HUES6 (cell line): ENCODE measurements at regions not wholly inside any gene's neighbourhood (a gene's known extent, or its start where the extent isn't known, plus 50 kb on each side); places are given as distances from the start of the nearest gene placed in this dataset.

ENCODE experiments used
- H3K27ac ChIP-seq: 2 replicates; pipeline ENCODE4 v1.7.0; 2013; ENCODE audit warnings: low read depth, mild to moderate bottlenecking, low read length, inconsistent platforms
- H3K27me3 ChIP-seq: 2 replicates; pipeline ENCODE4 v1.6.1; 2013; ENCODE audit warnings: low read length; ENCODE audit not compliant: control insufficient read depth, insufficient read depth
- H3K36me3 ChIP-seq: 2 replicates; pipeline ENCODE4 v1.6.1; 2013; ENCODE audit warnings: low read length; ENCODE audit not compliant: control insufficient read depth, insufficient read depth
- H3K4me1 ChIP-seq: 2 replicates; pipeline ENCODE4 v1.6.1; 2013; ENCODE audit warnings: low read length; ENCODE audit not compliant: control insufficient read depth, insufficient read depth
- H3K4me3 ChIP-seq: 2 replicates; pipeline ENCODE4 v1.5.1; 2013; ENCODE audit warnings: low read depth, low read length
- H3K9ac ChIP-seq: one replicate; pipeline ENCODE4 v1.6.1; 2013; ENCODE audit warnings: mild to moderate bottlenecking, low read length
- H3K9me3 ChIP-seq: 2 replicates; pipeline ENCODE4 v1.6.1; 2013; ENCODE audit warnings: low read depth, low read length; ENCODE audit not compliant: control insufficient read depth, insufficient read depth

DNA sequence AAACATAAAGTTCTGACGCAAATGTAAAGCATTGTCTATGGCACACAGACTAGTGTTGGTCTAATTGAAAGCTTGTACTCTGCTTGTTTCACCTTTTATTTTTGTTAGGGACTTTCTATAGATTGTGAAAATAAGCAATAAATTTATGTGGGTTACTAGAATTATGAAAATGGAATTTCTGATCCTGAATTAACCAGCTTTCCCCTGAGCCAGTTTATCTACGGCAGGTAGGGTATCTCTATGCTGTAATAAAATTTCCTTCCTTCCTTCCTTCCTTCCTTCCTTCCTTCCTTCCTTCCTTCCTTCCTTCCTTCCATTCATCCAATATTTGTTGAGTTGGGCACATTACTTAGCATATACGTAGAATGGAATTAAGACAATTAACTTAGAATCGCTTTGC, 362.6 kb upstream of the SPRED2 start:
- H3K36me3 ChIP-seq: no peaks in the 10 kb centered on the region
- H3K9ac ChIP-seq: no peak overlapping the region
- H3K4me1 ChIP-seq: no peaks in the 10 kb centered on the region
- no peak overlapping the region for H3K27ac ChIP-seq
- no peaks in the 10 kb centered on the region for H3K27me3 ChIP-seq
- no peaks in the 10 kb centered on the region for H3K9me3 ChIP-seq
- H3K4me3 ChIP-seq: no peak overlapping the region

DNA sequence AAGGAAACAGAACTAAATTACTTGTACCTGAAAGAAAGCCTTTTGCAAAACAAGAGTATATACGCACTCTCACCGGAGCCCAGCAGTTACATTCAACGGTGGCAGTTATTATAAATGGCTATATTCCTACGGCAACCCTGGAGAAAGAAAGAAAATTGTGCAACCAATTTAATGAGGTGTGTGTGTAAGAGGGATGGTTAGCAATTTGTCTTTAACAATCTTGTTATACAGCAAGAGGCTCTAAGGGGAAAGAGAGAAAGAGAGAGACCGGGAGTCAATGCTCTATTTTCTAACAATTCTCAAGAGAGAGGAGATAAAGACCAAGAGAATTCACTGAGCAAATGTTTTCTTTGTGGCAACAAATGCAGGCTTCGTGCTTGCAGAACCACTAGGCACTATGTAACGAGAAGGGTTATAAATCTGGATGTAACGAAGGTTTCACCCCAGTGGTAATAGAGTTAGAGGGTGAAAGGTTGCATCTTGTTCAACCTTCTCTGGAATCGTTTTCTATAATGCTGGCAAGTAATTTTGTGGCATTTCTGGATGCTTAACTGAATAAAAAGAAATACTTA, 359.1 kb upstream of the SPRED2 start:
- Histone ChIP-seq H3K9me3 (no peaks in the 10 kb centered on the region), H3K27me3 (no peaks in the 10 kb centered on the region), H3K4me1 (no peaks in the 10 kb centered on the region), H3K9ac (no peak overlapping the region), H3K36me3 (no peaks in the 10 kb centered on the region), H3K4me3 (no peak overlapping the region), H3K27ac (no peak overlapping the region)

DNA sequence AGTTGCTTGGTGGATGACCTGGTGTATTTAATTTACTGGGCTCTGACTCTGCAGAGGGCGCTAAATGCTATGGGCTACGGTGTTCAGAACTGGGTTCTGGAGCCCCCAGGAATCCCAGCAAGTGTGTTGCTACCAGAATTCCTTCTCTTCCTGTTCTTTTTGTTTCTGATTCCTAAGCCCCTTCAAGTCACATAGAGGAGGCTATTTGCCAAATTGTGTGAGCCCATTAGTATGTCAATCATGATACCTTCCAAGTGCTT, 358.2 kb upstream of the SPRED2 start:
- no peaks in the 10 kb centered on the region for H3K36me3 ChIP-seq
- H3K4me3 ChIP-seq: no peak overlapping the region
- H3K9ac ChIP-seq: no peak overlapping the region
- no peaks in the 10 kb centered on the region for H3K27me3 ChIP-seq
- H3K27ac ChIP-seq: no peak overlapping the region
- H3K9me3 ChIP-seq: no peaks in the 10 kb centered on the region
- H3K4me1 ChIP-seq: no peaks in the 10 kb centered on the region

DNA sequence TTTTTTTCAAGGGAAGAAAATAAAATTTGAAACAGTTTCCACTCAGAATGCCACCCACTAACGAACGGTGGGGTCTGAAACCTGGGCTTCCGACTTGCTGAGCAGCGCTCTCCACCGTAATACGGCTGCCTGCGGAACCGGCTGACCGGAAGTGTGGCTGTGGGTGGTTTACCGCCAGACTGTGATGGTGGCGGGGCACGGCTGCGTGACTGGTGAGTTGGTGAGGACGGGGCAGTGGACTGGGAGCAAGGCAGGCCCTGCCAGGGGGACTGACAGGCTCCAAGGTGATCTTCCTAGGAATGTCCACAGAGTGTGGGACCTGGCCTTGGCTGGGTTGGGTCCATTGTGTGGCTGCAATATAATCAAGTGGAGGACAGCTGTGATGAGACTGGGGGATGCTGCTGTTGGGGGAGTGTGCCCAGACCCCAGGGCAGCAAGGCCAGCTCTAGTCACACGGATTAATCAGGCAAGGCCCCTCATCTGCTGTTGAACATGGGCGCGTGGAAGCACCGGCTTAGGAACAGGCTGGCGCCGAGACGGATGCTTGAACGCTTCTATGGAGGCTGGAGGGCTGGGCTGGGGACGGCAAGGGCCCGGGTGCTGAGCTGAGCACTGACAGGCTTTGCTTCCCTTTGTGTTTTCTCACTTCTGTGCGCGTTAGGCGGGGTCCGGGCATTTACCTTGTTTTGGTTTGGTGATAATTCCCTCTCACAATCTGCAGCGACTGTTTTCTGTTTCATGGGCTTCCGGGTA, 357.7 kb upstream of the SPRED2 start:
- Histone ChIP-seq H3K27me3 (no peaks in the 10 kb centered on the region), H3K4me3 (no peak overlapping the region)

DNA sequence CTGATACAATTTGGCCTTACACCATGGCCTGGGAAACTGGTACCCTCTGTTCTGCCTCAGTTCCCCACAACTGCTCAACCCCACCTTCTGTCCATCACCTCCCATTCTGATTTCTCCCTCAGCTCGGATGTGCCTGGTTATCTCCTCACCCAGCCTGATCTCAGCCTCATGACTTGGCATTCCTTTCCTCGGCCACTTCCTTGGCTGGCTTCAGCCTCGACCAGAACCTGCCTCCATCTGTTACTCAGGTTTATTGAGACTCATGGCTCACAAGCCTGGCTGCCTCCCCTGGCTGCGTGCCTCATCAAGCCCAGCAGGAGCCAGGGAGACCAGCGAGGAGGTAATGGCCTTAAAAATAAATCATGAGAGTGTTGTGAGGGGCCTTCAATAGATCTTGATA, 356.2 kb upstream of the SPRED2 start:
- H3K9me3 ChIP-seq: no peaks in the 10 kb centered on the region
- H3K9ac ChIP-seq: no peak overlapping the region
- H3K27me3 ChIP-seq: no peaks in the 10 kb centered on the region

More for the DNA sequence above, 357.7 kb upstream of the SPRED2 start:
- no peaks in the 10 kb centered on the region for H3K9me3 ChIP-seq
- H3K36me3 ChIP-seq: no peaks in the 10 kb centered on the region
- H3K27ac ChIP-seq: no peak overlapping the region
- H3K4me1 ChIP-seq: no peaks in the 10 kb centered on the region
- H3K9ac ChIP-seq: no peak overlapping the region

DNA sequence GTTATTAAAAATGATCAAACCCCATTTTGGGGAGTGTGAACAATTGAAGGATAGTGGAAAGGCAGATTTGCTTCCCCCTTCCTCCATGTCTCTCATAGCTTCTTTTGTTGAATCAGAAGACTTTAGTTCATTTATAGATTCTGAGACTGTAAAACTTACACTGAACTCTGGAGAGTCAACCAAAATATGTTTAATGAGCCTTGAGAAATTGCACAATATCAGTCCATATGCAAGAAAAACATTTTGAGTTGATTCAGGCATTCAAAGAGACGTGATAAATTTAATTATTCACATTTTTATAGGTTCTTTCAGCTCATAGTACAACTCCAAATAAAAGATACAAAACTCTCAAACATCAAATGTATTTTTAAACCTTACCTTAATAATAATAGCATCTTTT, 354.4 kb upstream of the SPRED2 start:
- Histone ChIP-seq H3K4me3 (no peak overlapping the region), H3K9me3 (no peaks in the 10 kb centered on the region), H3K4me1 (no peaks in the 10 kb centered on the region), H3K27me3 (no peaks in the 10 kb centered on the region), H3K27ac (no peak overlapping the region), H3K9ac (no peak overlapping the region), H3K36me3 (no peaks in the 10 kb centered on the region)

More for the DNA sequence above, 356.2 kb upstream of the SPRED2 start:
- Histone ChIP-seq H3K4me1 (no peaks in the 10 kb centered on the region), H3K27ac (no peak overlapping the region), H3K4me3 (no peak overlapping the region), H3K36me3 (no peaks in the 10 kb centered on the region)

DNA sequence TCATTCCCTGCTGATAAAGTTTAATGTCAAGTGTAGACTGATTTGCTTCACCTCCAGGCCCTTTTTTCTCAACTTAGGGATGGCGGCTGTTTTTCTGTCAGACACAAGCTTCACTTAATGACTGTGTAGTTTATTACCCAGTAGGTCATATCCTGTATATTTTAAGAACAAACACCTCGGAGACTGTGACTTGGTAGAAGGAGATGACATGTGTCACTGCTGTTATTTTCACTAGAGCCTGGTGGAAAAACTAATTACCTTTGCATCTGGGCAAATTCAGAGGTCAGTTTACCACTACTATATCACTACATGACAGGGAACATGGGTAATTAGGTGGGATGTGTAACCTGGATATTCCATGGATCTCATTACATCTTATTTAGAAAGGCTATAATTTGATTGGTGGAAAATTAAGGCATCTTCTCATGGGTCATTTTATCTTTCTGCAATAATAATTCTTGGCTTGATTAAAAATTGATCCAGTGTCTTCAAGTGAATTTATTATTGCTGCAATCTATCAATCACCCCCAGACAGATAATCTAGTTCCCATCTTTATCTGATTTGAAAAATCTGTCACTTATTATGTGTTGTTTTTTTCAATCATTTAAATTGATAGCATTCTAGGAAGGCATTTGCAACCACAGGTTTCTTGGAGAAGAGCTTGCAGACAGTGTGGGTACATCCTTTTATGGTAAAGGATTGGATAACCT, 353.8 kb upstream of the SPRED2 start:
- Histone ChIP-seq H3K9ac (no peak overlapping the region), H3K27ac (no peak overlapping the region), H3K27me3 (no peaks in the 10 kb centered on the region), H3K9me3 (no peaks in the 10 kb centered on the region), H3K4me1 (no peaks in the 10 kb centered on the region), H3K4me3 (no peak overlapping the region), H3K36me3 (no peaks in the 10 kb centered on the region)

DNA sequence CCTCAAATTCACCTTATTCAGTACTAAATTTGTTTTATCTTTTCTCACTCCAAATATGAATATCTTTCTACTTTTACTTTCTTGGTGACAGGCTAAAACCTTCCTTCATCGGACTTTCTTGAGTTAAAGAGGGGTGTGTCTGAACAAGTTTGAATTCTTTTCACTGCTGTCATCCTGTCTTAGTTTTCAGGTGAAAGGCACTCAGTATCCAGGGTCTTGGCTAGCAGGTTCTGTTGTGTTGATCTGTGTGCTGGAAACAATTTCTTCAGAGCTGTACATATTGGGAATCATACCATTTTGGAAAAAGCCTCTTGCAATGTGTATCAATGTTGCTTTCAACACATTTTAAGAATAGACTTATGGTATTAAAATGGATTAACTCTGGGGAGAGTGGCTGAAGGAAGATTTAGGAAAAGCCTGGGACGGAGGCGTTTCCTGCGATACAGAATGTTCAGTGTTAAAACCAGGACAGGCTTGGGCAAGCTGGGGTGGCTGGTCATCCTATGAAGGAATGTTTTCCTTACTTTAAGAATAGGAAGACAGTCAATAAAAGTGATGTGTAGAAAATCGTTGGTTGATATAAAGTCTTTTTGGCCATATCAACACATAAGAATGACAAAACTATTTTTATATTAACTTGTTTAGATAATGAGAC, 350.7 kb upstream of the SPRED2 start:
- H3K9ac ChIP-seq: no peak overlapping the region
- no peaks in the 10 kb centered on the region for H3K27me3 ChIP-seq
- no peaks in the 10 kb centered on the region for H3K9me3 ChIP-seq
- H3K4me3 ChIP-seq: no peak overlapping the region
- no peaks in the 10 kb centered on the region for H3K36me3 ChIP-seq
- H3K4me1 ChIP-seq: no peaks in the 10 kb centered on the region
- H3K27ac ChIP-seq: no peak overlapping the region

DNA sequence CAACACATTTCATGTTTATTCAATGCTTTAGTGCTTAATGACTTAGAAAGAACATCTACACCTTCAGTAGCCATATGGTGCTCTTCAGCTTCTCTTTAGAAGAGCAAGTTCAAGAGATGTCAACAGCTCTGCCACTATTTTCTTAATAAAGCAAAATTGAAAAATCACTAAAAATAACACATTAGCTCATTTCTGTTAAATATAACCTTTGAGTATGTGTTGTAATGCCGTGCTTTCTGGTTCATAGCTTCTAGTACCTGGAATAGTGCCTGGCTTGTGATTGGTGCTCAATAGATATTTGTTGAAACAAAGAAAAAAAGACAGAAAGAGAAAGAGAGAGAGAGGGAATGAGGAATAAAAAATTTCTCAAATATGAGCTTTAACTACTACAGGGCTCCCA, 349.8 kb upstream of the SPRED2 start:
- H3K9ac ChIP-seq: no peak overlapping the region
- no peak overlapping the region for H3K4me3 ChIP-seq
- no peaks in the 10 kb centered on the region for H3K9me3 ChIP-seq
- no peak overlapping the region for H3K27ac ChIP-seq
- H3K27me3 ChIP-seq: no peaks in the 10 kb centered on the region
- H3K36me3 ChIP-seq: no peaks in the 10 kb centered on the region
- H3K4me1 ChIP-seq: no peaks in the 10 kb centered on the region

DNA sequence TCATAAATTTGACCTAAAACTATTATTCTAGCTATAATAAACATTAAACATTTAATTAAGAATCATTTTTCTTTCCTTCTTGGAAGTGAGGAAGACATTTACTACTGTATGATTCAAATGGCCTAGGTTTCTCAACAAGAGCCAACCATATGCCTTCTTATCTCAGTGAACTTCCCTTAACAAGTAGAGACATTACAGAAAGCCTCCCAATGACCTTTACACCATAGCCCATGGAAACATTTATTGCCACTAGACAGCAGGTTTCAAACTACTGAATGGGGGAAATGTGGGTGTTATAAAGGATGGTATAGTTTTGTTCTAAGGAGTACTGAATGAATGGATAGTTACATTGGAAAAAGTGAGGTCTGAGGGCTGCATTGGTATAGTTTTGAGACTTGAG, 349.4 kb upstream of the SPRED2 start:
- Histone ChIP-seq H3K4me1 (no peaks in the 10 kb centered on the region), H3K9me3 (no peaks in the 10 kb centered on the region), H3K36me3 (no peaks in the 10 kb centered on the region), H3K27me3 (no peaks in the 10 kb centered on the region), H3K27ac (no peak overlapping the region), H3K4me3 (no peak overlapping the region), H3K9ac (no peak overlapping the region)

DNA sequence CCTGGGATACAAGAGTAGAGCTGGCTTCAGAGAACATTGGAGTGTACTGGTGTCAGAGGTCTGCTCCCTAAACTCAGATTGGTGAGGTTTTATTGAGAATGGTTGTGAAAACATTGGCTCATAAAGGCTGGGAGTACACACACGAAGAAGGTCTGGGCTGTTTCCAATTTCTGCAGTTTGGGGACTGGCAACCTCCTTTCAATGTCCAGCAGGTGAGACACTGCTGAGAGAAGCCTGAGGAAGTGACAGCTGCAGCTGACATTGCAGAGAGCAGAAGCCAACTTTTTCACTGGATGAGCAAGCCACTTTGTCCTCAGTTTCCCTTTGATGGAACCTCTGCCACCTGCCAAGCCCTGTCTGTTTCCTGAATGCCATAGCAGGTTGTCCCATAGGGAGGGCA, 346.6 kb upstream of the SPRED2 start:
- Histone ChIP-seq H3K36me3 (no peaks in the 10 kb centered on the region), H3K9me3 (no peaks in the 10 kb centered on the region), H3K27ac (no peak overlapping the region), H3K27me3 (no peaks in the 10 kb centered on the region), H3K9ac (no peak overlapping the region), H3K4me1 (no peaks in the 10 kb centered on the region), H3K4me3 (no peak overlapping the region)
